Esophagus squamous epithelium (tissue), 4 donors: ENCODE measurements at regions not wholly inside any gene's neighbourhood (a gene's known extent, or its start where the extent isn't known, plus 50 kb on each side); places are given as distances from the start of the nearest gene placed in this dataset.

Source experiments
- POLR2A ChIP-seq, 4 donors: fragments of 450-650 bp; IDR thresholded peaks; one replicate each; pipeline ENCODE4 v1.6.1; 2017; ENCODE audit warnings: antibody characterized with exemption in 4 of 4, mild to moderate bottlenecking in 4 of 4, moderate library complexity in 3 of 4
- TF ChIP-seq, protein P1 (sequence below), 6 experiments: fragments of 450-650 bp in 4 of 6; fragments of 200-600 bp in 2 of 6; sonication (generic) in 2 of 6; IDR thresholded peaks; one replicate each; pipeline ENCODE4 v1.5.1; 2016 to 2019; ENCODE audit warnings: antibody characterized with exemption in 6 of 6, mild to moderate bottlenecking in 4 of 6, moderate library complexity in 4 of 6

- TF ChIP-seq, protein P1, sequence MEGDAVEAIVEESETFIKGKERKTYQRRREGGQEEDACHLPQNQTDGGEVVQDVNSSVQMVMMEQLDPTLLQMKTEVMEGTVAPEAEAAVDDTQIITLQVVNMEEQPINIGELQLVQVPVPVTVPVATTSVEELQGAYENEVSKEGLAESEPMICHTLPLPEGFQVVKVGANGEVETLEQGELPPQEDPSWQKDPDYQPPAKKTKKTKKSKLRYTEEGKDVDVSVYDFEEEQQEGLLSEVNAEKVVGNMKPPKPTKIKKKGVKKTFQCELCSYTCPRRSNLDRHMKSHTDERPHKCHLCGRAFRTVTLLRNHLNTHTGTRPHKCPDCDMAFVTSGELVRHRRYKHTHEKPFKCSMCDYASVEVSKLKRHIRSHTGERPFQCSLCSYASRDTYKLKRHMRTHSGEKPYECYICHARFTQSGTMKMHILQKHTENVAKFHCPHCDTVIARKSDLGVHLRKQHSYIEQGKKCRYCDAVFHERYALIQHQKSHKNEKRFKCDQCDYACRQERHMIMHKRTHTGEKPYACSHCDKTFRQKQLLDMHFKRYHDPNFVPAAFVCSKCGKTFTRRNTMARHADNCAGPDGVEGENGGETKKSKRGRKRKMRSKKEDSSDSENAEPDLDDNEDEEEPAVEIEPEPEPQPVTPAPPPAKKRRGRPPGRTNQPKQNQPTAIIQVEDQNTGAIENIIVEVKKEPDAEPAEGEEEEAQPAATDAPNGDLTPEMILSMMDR (IDR thresholded peaks at IDR 0.05) = no peak
- no peak for TF ChIP-seq POLR2A (IDR thresholded peaks at IDR 0.05)
Observed at GRCh38 chr14:89626233-89626806, 209.3 kb upstream of the FOXN3 start.
